ENCODE measurements at regions not wholly inside any gene's neighbourhood (a gene's known extent, or its start where the extent isn't known, plus 50 kb on each side); places are given as distances from the start of the nearest gene placed in this dataset.
"Not testable (repeated sequence)": the region's sequence is repeated elsewhere in the genome, so short reads cannot be mapped to it uniquely, and the experiment has no call there.

DNA sequence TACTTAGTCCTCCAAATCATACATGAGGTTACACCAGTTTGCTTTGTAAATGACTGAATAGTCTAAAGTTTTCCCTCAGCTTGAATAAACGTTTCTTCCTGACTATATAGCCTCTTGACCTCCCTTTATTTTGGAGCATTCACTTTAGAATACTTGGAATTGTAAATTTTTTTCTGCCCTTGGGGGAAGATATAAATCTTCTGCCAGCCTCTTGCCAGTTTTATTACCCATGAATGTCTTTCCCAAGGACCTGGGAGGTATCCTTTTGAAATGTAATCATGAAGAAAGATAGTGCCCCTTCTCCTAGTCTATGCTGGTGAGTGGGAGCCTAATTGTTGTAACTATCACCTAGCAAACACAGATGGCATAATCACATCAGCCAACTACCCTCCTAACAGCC is 2033.9 kb upstream of the PCDH20 start:
- DNase-seq (ENCODE audit: low spot score): no peak
- TF ChIP-seq, protein P1, sequence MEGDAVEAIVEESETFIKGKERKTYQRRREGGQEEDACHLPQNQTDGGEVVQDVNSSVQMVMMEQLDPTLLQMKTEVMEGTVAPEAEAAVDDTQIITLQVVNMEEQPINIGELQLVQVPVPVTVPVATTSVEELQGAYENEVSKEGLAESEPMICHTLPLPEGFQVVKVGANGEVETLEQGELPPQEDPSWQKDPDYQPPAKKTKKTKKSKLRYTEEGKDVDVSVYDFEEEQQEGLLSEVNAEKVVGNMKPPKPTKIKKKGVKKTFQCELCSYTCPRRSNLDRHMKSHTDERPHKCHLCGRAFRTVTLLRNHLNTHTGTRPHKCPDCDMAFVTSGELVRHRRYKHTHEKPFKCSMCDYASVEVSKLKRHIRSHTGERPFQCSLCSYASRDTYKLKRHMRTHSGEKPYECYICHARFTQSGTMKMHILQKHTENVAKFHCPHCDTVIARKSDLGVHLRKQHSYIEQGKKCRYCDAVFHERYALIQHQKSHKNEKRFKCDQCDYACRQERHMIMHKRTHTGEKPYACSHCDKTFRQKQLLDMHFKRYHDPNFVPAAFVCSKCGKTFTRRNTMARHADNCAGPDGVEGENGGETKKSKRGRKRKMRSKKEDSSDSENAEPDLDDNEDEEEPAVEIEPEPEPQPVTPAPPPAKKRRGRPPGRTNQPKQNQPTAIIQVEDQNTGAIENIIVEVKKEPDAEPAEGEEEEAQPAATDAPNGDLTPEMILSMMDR (IDR thresholded peaks at IDR 0.05; ENCODE audit: extremely low read depth, missing control alignments): no peak

DNA sequence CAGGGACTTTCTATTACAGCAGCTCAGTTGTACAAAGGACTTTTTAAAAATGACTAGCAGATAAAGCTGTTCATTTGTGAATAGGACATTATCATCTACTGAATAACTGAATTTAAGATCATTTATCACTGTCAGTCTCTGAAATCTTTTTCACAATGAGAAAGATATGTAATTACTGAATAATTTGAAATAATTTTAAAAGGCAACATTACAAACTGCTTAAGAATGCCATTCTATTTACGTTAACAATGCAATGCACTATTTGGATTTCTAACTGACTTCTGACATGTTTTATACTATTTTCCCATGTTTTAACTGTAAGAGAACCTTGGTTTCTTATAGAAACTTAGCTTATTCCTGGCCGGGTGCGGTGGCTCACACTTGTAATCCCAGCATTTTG is 2033.0 kb upstream of the PCDH20 start:
- DNase-seq (ENCODE audit: low spot score): no peak
- TF ChIP-seq, protein P1 (IDR thresholded peaks at IDR 0.05; ENCODE audit: extremely low read depth, missing control alignments): no peak

DNA sequence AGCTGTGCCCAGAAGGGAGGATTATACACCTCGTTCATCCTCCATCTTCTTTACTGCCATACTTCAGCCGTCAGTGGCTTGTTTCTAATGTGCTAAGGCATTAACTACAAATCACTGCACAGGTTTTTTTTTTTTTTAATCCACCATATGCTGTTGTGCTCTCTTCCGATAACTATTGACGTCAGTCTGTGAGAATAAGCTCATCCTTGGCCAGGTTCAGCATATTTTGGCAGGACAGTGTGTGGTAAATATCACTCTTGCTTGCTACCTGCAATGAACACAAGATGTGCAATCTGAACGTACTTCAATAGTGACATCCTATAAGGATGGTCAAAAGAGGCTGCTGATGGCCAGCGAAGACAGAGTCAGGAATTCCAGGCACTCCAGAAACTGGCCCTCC is 2030.7 kb upstream of the PCDH20 start:
- no peak for DNase-seq (ENCODE audit: low spot score)
- TF ChIP-seq, protein P1 (IDR thresholded peaks at IDR 0.05; ENCODE audit: extremely low read depth, missing control alignments): no peak

DNA sequence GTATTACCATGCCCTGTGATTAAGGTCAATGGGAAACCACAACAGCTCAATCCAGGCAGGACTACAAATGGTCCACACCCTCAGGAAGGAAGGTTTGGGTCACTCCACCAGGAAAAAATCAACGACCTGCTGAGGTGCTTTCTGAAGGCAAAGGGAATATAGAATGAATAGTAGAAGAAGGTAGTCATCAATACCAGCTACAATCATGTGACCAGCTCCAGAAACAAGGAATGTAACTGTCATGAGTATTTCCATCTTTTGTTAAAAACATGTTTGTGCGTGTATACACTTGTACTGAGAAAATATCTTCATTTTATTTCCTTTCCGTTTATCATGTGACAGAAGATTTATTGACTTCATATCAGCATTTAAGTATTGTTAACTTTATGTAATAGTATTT is 2028.6 kb upstream of the PCDH20 start:
- DNase-seq (ENCODE audit: low spot score): not testable (repeated sequence)

DNA sequence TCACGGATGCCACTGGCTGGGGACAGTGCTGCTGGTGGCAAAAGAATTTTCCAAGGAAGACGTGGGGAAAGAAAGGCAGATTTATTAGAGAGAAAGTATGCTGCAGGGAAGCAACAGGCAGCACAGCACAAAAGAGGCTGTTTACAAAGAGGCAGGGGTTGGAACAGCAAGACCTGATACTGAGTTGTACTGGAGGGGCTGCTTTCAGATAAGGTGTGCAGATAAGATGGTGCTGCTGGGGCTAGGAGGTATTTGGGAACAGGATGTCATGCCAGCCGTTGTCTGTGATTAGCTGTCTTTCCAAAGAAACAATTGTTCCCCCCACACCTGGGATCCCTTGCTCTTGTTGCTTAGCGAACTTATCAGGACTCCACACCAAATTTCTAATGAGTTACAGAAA is 2023.3 kb upstream of the PCDH20 start:
- TF ChIP-seq, protein P1 (IDR thresholded peaks at IDR 0.05; ENCODE audit: extremely low read depth, missing control alignments): no peak
- no peak for DNase-seq (ENCODE audit: low spot score)

DNA sequence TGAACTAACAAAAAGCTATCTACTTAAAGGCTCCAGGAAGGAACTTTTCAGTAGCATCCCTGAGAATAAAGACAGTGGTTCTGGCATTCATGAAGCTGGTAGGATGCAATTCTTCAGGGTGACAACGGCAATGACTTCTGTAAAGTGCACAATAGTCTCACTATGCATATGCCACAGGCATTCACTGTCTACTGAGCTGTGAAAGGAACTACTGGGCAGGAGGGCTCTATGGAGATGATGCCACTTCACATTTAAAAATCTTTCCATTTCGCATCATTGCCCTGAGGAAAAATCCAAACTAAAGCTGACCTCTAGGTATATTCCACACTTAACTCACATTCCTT is 2020.6 kb upstream of the PCDH20 start:
- no peak for DNase-seq (ENCODE audit: low spot score)
- TF ChIP-seq, protein P1 (IDR thresholded peaks at IDR 0.05; ENCODE audit: extremely low read depth, missing control alignments): no peak

DNA sequence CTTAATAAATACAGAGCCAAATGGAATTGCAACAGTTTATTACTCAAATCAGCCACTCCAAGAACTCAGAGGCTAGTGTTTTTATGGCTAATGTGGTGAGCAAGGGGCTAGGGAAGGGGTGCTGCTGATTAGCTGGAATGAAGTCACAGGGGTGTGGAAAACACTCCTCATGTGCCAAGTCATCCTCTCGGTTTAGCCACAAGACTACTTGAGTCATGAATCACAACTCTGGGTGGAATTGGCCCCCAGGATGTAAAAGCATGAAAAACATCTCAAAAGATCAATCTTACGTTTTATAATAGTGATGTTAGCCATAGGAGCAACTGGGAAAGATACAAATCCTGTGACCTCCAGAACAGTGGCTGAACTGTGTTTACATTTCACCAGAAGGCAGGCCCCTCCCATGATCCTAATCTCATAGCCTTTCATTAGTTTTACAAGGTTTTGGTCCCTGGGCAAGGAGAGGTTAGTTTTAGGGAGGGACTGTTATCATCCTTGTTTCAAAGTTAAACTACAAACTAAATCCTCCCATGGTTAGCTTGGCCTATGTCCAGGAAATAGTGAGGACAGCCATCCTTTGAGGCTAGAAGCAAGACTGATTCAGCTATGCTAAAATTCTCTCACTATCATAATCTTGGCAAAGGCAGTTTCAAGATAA is 2020.1 kb upstream of the PCDH20 start:
- DNase-seq (ENCODE audit: low spot score): no peak
- TF ChIP-seq, protein P1 (IDR thresholded peaks at IDR 0.05; ENCODE audit: extremely low read depth, missing control alignments): no peak

DNA sequence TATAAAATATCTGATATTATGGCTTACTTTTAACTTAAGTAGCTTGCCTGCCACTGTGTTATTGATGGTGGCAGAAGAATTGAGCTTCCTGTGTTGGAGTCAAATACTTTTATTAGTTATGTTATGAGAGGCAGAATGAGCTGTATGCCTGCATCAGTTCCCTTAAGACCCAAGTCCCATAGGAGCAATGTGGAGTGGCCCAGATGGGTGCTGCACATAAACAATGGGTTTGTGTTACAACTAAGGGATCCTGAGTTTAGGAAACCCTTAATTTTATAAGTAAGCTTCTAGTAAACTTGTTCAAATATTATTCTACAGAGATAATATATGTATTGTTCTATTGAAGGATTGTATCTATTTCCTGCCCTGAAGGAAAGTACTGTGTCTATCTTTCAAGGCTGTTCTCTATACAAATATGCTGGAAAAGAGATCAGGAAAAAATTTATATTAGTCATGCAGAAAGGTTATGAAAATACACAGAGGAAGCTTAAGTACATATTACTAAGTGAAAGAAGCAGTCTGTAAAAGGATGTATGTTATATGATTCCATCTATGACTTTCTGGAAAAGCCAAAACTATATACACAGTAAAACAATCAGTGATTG is 2018.0 kb upstream of the PCDH20 start:
- no peak for DNase-seq (ENCODE audit: low spot score)
- TF ChIP-seq, protein P1 (IDR thresholded peaks at IDR 0.05; ENCODE audit: extremely low read depth, missing control alignments): no peak
